HCT116 (cell line): ENCODE measurements at regions not wholly inside any gene's neighbourhood (a gene's known extent, or its start where the extent isn't known, plus 50 kb on each side); places are given as distances from the start of the nearest gene placed in this dataset.

Experiments
- ATAC-seq: fragments of 200-7000 bp; cut with Tn5 transposase; 2 replicates; pipeline ENCODE4 v1.9.1; 2020; ENCODE audit warnings: mild to moderate bottlenecking, moderate library complexity
- BruUV-seq: library from RNA; stranded (reverse); fragments of 400-500 nt; replicated peaks from 2 replicates; lab custom pipeline; 2021; lab: Mats Ljungman, UMichigan
- CTCF ChIA-PET: fragments of 300-600 bp; sonication (Branson Sonifier 250); formaldehyde crosslinking; loops from one replicate; lab custom pipeline; 2021; ENCODE audit warnings: antibody characterized with exemption; lab: Charles Lee
- POLR2A ChIA-PET: fragments of 300-600, 350-600 bp; sonication (Branson Sonifier 250); formaldehyde crosslinking; loops from one replicate; lab custom pipeline; 2021; ENCODE audit warnings: antibody characterized with exemption; lab: Charles Lee
- RAD21 ChIA-PET, 2 experiments: fragments of 300-600 bp; sonication (Branson Sonifier 250); formaldehyde crosslinking; loops; one replicate each; lab custom pipeline; 2023; ENCODE audit warnings: low total read pairs in 2 of 2; ENCODE audit not compliant: uncharacterized antibody in 2 of 2, unreplicated experiment in 2 of 2, low non-redundant PET in 1 of 2; lab: Charles Lee
- DNase-seq: peaks from one replicate; pipeline ENCODE4 v3.0.0-alpha.2; 2010; ENCODE audit warnings: low read depth, low spot score
- H2AFZ ChIP-seq: fragments of 200-600 bp; shearing (Covaris generic), sonication (generic); 2 replicates; pipeline ENCODE4 v1.6.1; 2017; ENCODE audit warnings: low read depth, mixed run types, mixed read lengths, antibody characterized with exemption, low read length; ENCODE audit not compliant: poor library complexity, severe bottlenecking
- H3K27ac ChIP-seq: 2 replicates; pipeline ENCODE4 v1.5.1; 2012; ENCODE audit warnings: low read depth, low read length
- H3K27me3 ChIP-seq: fragments of 200-600 bp; sonication (generic); 2 replicates; pipeline ENCODE4 v1.6.1; 2016; ENCODE audit warnings: mixed run types, low read length, mixed read lengths; ENCODE audit not compliant: insufficient read depth
- H3K36me3 ChIP-seq, 2 experiments: fragments of 200-500 bp in 1 of 2; fragments of 200-600 bp in 1 of 2; sonication (Bioruptor generic) in 1 of 2; sonication (generic) in 1 of 2; 2 replicates each; pipeline versions ENCODE4 v1.5.1 to v1.6.1; 2014 to 2016; ENCODE audit warnings: low read length in 2 of 2, inconsistent platforms in 1 of 2, mixed read lengths in 1 of 2, mixed run types in 1 of 2; ENCODE audit not compliant: insufficient read depth in 2 of 2, control insufficient read depth in 1 of 2
- H3K4me1 ChIP-seq, 2 experiments: fragments of 200-600 bp in 1 of 2; sonication (generic) in 1 of 2; 2 replicates each; pipeline versions ENCODE4 v1.5.1 to v1.6.1; 2012 to 2017; ENCODE audit warnings: low read length in 2 of 2, inconsistent platforms in 1 of 2, mild to moderate bottlenecking in 1 of 2, mixed read lengths in 1 of 2, mixed run types in 1 of 2, moderate library complexity in 1 of 2; ENCODE audit not compliant: insufficient read depth in 2 of 2, control insufficient read depth in 1 of 2
- H3K4me2 ChIP-seq: fragments of 200-600 bp; sonication (generic); 2 replicates; pipeline ENCODE4 v1.6.1; 2017; ENCODE audit warnings: mixed run types, low read length, mixed read lengths
- H3K4me3 ChIP-seq, 2 experiments: fragments of 200-600 bp in 1 of 2; sonication (generic) in 1 of 2; replicated peaks in 1 of 2; 2 replicates each; pipeline ENCODE4 v1.5.1; 2011 to 2016; ENCODE audit warnings: low read length in 2 of 2, control low read depth in 1 of 2, low read depth in 1 of 2, mild to moderate bottlenecking in 1 of 2, mixed read lengths in 1 of 2, mixed run types in 1 of 2
- H3K79me2 ChIP-seq: fragments of 200-600 bp; sonication (generic); 2 replicates; pipeline ENCODE4 v1.6.1; 2017; ENCODE audit warnings: mild to moderate bottlenecking, mixed run types, low read length, moderate library complexity, mixed read lengths; ENCODE audit not compliant: insufficient read depth
- H3K9ac ChIP-seq: fragments of 200-600 bp; sonication (generic); 2 replicates; pipeline ENCODE4 v1.6.1; 2016; ENCODE audit warnings: low read length, mixed read lengths
- H3K9me2 ChIP-seq: fragments of 200-600 bp; sonication (generic), shearing (Covaris generic); 2 replicates; pipeline ENCODE4 v1.6.1; 2017; ENCODE audit warnings: mixed run types, mild to moderate bottlenecking, moderate library complexity; ENCODE audit not compliant: insufficient read depth
- H3K9me3 ChIP-seq, 2 experiments: fragments of 200-500 bp in 1 of 2; fragments of 200-600 bp in 1 of 2; sonication (Bioruptor generic) in 1 of 2; sonication (generic) in 1 of 2; 2 replicates each; pipeline ENCODE4 v1.6.1; 2014 to 2017; ENCODE audit warnings: low read length in 2 of 2, mixed read lengths in 2 of 2, inconsistent platforms in 1 of 2, low read depth in 1 of 2, mild to moderate bottlenecking in 1 of 2, mixed run types in 1 of 2, moderate library complexity in 1 of 2; ENCODE audit not compliant: control insufficient read depth in 1 of 2, insufficient read depth in 1 of 2
- H4K20me1 ChIP-seq: fragments of 200-600 bp; sonication (generic), shearing (Covaris generic); 2 replicates; pipeline ENCODE4 v1.6.1; 2017; ENCODE audit warnings: mixed run types, mild to moderate bottlenecking, moderate library complexity; ENCODE audit not compliant: insufficient read depth
- ATF3 ChIP-seq: IDR thresholded peaks from 2 replicates; pipeline ENCODE4 v1.6.1; 2012
- CTCF ChIP-seq, 3 experiments: fragments of 200-600 bp in 1 of 3; sonication (generic) in 1 of 3; IDR thresholded peaks in 2 of 3; conservative IDR thresholded peaks in 1 of 3; 2 replicates each; pipeline ENCODE4 v1.5.1; 2012 to 2017; ENCODE audit warnings: low read depth in 2 of 3, low read length in 2 of 3, antibody characterized with exemption in 1 of 3, borderline replicate concordance in 1 of 3, control low read depth in 1 of 3, mild to moderate bottlenecking in 1 of 3, mixed read lengths in 1 of 3, mixed run types in 1 of 3, moderate library complexity in 1 of 3; ENCODE audit not compliant: insufficient read depth in 1 of 3
- EGR1 ChIP-seq: IDR thresholded peaks from 2 replicates; pipeline ENCODE4 v1.6.1; 2012; ENCODE audit warnings: low read depth
- EZH2phosphoT487 ChIP-seq: fragments of 200-600 bp; IDR thresholded peaks from 2 replicates; pipeline ENCODE4 v1.6.1; 2018; ENCODE audit warnings: antibody characterized with exemption, borderline replicate concordance
- JUND ChIP-seq: IDR thresholded peaks from 2 replicates; pipeline ENCODE4 v1.6.1; 2012
- MAX ChIP-seq: IDR thresholded peaks from 2 replicates; pipeline ENCODE4 v1.6.1; 2012
- POLR2A ChIP-seq: IDR thresholded peaks from 2 replicates; pipeline ENCODE4 v1.7.0; 2011; ENCODE audit warnings: borderline replicate concordance; ENCODE audit not compliant: insufficient read depth, insufficient read length; ENCODE audit errors: extremely low read depth
- RAD21 ChIP-seq: IDR thresholded peaks from 2 replicates; pipeline ENCODE4 v1.6.1; 2012; ENCODE audit warnings: low read depth, mild to moderate bottlenecking
- REST ChIP-seq: IDR thresholded peaks from 2 replicates; pipeline ENCODE4 v1.6.1; 2012; ENCODE audit warnings: low read depth
- SIN3A ChIP-seq: IDR thresholded peaks from 2 replicates; pipeline ENCODE4 v1.6.1; 2012; ENCODE audit warnings: low read depth
- SRF ChIP-seq: IDR thresholded peaks from 2 replicates; pipeline ENCODE4 v1.6.1; 2012; ENCODE audit warnings: low read depth
- YY1 ChIP-seq: IDR thresholded peaks from 2 replicates; pipeline ENCODE4 v1.6.1; 2011; ENCODE audit warnings: low read length, low read depth, moderate library complexity, mild to moderate bottlenecking; ENCODE audit not compliant: insufficient replicate concordance; ENCODE audit errors: extremely low read depth
- ZBTB33 ChIP-seq: IDR thresholded peaks from 2 replicates; pipeline ENCODE4 v1.6.1; 2011; ENCODE audit warnings: mild to moderate bottlenecking, low read length, moderate library complexity; ENCODE audit not compliant: insufficient replicate concordance; ENCODE audit errors: extremely low read depth
- ZNF274 ChIP-seq: fragments of 200-500 bp; sonication (Bioruptor generic); IDR thresholded peaks from 2 replicates; pipeline ENCODE4 v1.6.1; 2014; ENCODE audit warnings: mild to moderate bottlenecking, low read depth, low read length, inconsistent platforms
- intact Hi-C: fragments of 100-400 bp; cut with micrococcal nuclease; formaldehyde crosslinking; loops from 2 replicates; pipeline ENCODE4 v1.10.0; 2022

- Histone ChIP-seq H3K9me2 (no peaks in the 10 kb centered on the region), H4K20me1 (no peaks in the 10 kb centered on the region), H3K27ac (no peak overlapping the region), H3K9me3 (no peaks in the 10 kb centered on the region), H2AFZ (no peak overlapping the region), H3K4me2 (no peak overlapping the region), H3K4me3 (no peak overlapping the region), H3K4me1 (no peaks in the 10 kb centered on the region), H3K79me2 (no peaks in the 10 kb centered on the region), H3K27me3 (peaks cover 57% of the 10 kb centered on the region), H3K9ac (no peak overlapping the region), H3K36me3 (no peaks in the 10 kb centered on the region)
- intact Hi-C loops = no loop called here
- ChIA-PET POLR2A (no interaction called here), RAD21 (no interaction called here), CTCF (no interaction called here)
- TF ChIP-seq EGR1 (no peak), CTCF (IDR thresholded peaks at IDR 0.05 in 2 of 3, conservative IDR thresholded peaks at IDR 0.05 in 1 of 3; ENCODE audit: borderline replicate concordance in 1 of 3, insufficient read depth in 1 of 3, low read depth in 2 of 3, low read length in 2 of 3) (no peak), REST (no peak), YY1 (no peak), POLR2A (no peak), ZNF274 (no peak), SRF (no peak), ATF3 (no peak), MAX (no peak), RAD21 (no peak), ZBTB33 (no peak), SIN3A (no peak), JUND (no peak), EZH2phosphoT487 (no peak)
- DNase-seq (no peak), ATAC-seq (no peak)
- BruUV-seq = no TSS peak
These were observed 183.3 kb downstream of the DEPDC1B start for GRCh38 chr5:60516688-60517087.
